ENCODE measurements at regions not wholly inside any gene's neighbourhood (a gene's known extent, or its start where the extent isn't known, plus 50 kb on each side); places are given as distances from the start of the nearest gene placed in this dataset.

DNA sequence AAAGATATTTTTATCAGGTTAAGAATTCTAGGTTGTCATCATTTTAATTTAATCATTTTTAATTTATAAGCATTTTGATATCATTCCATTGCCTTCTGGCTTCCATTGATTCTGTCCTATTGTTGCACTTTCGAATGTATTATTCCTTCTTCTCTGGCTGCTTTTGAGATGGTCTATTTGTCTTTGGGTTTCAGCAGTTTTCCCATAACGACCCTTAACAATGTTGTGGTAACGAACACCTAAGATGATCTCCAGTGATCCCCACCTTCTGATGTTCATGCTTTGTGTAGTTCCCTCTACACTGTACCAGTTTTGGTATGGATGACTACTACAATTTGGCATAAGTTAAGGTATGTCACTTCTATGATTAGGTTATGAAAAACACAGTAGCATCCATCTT is 59.9 kb downstream of the MINAR1 start:
- TF ChIP-seq CREB1 (IDR thresholded peaks at IDR 0.05; ENCODE audit: low read depth) (no peak), NFIC (IDR thresholded peaks at IDR 0.05) (no peak), RAD21 (IDR thresholded peaks at IDR 0.05; ENCODE audit: low read depth) (no peak), TAF1 (IDR thresholded peaks at IDR 0.05; ENCODE audit: low read depth) (no peak), USF1 (IDR thresholded peaks at IDR 0.05) (no peak), FOXM1 (IDR thresholded peaks at IDR 0.05; ENCODE audit: borderline replicate concordance, low read depth) (no peak), TEAD4 (IDR thresholded peaks at IDR 0.05) (no peak), MAX (IDR thresholded peaks at IDR 0.05) (no peak), ZBTB7A (IDR thresholded peaks at IDR 0.05; ENCODE audit: low read depth) (no peak), EGR1 (IDR thresholded peaks at IDR 0.05) (no peak), REST (IDR thresholded peaks at IDR 0.05; ENCODE audit: low read depth) (no peak), TCF12 (IDR thresholded peaks at IDR 0.05; ENCODE audit: low read depth) (no peak), YY1 (IDR thresholded peaks at IDR 0.05; ENCODE audit: low read depth) (no peak), EP300 (IDR thresholded peaks at IDR 0.05; ENCODE audit: borderline replicate concordance) (no peak), CEBPB (IDR thresholded peaks at IDR 0.05) (no peak)

GRCh38 chr15:79494384-79494909 is 62.3 kb downstream of the MINAR1 start:
- no peak for TF ChIP-seq FOXM1 (IDR thresholded peaks at IDR 0.05; ENCODE audit: borderline replicate concordance, low read depth)
- no peak for TF ChIP-seq NFIC (IDR thresholded peaks at IDR 0.05)
- no peak for TF ChIP-seq EP300 (IDR thresholded peaks at IDR 0.05; ENCODE audit: borderline replicate concordance)
- TF ChIP-seq REST (IDR thresholded peaks at IDR 0.05; ENCODE audit: low read depth) = no peak
- TF ChIP-seq ZBTB7A (IDR thresholded peaks at IDR 0.05; ENCODE audit: low read depth) = no peak
- TF ChIP-seq USF1 (IDR thresholded peaks at IDR 0.05) = no peak
- TF ChIP-seq TCF12 (IDR thresholded peaks at IDR 0.05; ENCODE audit: low read depth) = no peak
- no peak for TF ChIP-seq RAD21 (IDR thresholded peaks at IDR 0.05; ENCODE audit: low read depth)
- no peak for TF ChIP-seq EGR1 (IDR thresholded peaks at IDR 0.05)
- no peak for TF ChIP-seq CEBPB (IDR thresholded peaks at IDR 0.05)
- no peak for TF ChIP-seq CREB1 (IDR thresholded peaks at IDR 0.05; ENCODE audit: low read depth)
- TF ChIP-seq TEAD4 (IDR thresholded peaks at IDR 0.05) = no peak

GRCh38 chr15:79494963-79495755 is 63.0 kb downstream of the MINAR1 start:
- TF ChIP-seq MAX (IDR thresholded peaks at IDR 0.05) = no peak
- TF ChIP-seq RAD21 (IDR thresholded peaks at IDR 0.05; ENCODE audit: low read depth) = no peak
- no peak for TF ChIP-seq YY1 (IDR thresholded peaks at IDR 0.05; ENCODE audit: low read depth)
- no peak for TF ChIP-seq CEBPB (IDR thresholded peaks at IDR 0.05)
- no peak for TF ChIP-seq TCF12 (IDR thresholded peaks at IDR 0.05; ENCODE audit: low read depth)
- TF ChIP-seq EP300 (IDR thresholded peaks at IDR 0.05; ENCODE audit: borderline replicate concordance) = no peak
- no peak for TF ChIP-seq TAF1 (IDR thresholded peaks at IDR 0.05; ENCODE audit: low read depth)
- TF ChIP-seq ZBTB7A (IDR thresholded peaks at IDR 0.05; ENCODE audit: low read depth) = no peak
- no peak for TF ChIP-seq TEAD4 (IDR thresholded peaks at IDR 0.05)
- TF ChIP-seq FOXM1 (IDR thresholded peaks at IDR 0.05; ENCODE audit: borderline replicate concordance, low read depth) = no peak
- no peak for TF ChIP-seq EGR1 (IDR thresholded peaks at IDR 0.05)
- no peak for TF ChIP-seq NFIC (IDR thresholded peaks at IDR 0.05)
- no peak for TF ChIP-seq CREB1 (IDR thresholded peaks at IDR 0.05; ENCODE audit: low read depth)
- no peak for TF ChIP-seq REST (IDR thresholded peaks at IDR 0.05; ENCODE audit: low read depth)

DNA sequence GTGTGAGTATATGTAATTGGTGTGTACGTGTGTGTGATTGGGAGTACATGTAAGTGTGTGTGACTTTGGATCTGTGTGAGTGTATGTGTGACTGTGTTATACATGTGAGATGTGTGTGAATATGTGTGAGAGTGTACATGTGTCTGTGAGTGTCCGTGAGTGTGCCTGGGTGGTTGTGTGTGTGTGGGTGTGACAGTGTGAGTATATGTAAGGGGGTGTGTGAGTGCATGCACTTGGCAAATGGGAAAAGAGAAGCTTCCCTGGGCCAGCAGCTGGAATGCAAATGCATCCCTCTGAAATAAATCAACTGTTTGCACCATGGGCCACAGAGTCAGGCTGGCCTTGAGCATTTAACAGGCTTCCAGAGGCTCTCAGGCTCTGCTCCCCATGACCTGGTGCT is 63.6 kb downstream of the MINAR1 start:
- TF ChIP-seq ZBTB7A (IDR thresholded peaks at IDR 0.05; ENCODE audit: low read depth) = no peak
- no peak for TF ChIP-seq CREB1 (IDR thresholded peaks at IDR 0.05; ENCODE audit: low read depth)
- no peak for TF ChIP-seq FOXM1 (IDR thresholded peaks at IDR 0.05; ENCODE audit: borderline replicate concordance, low read depth)
- TF ChIP-seq MAX (IDR thresholded peaks at IDR 0.05) = no peak
- no peak for TF ChIP-seq RAD21 (IDR thresholded peaks at IDR 0.05; ENCODE audit: low read depth)
- TF ChIP-seq TAF1 (IDR thresholded peaks at IDR 0.05; ENCODE audit: low read depth) = no peak
- no peak for TF ChIP-seq EP300 (IDR thresholded peaks at IDR 0.05; ENCODE audit: borderline replicate concordance)
- no peak for TF ChIP-seq YY1 (IDR thresholded peaks at IDR 0.05; ENCODE audit: low read depth)
- no peak for TF ChIP-seq NFIC (IDR thresholded peaks at IDR 0.05)
- no peak for TF ChIP-seq CEBPB (IDR thresholded peaks at IDR 0.05)
- TF ChIP-seq USF1 (IDR thresholded peaks at IDR 0.05) = no peak

All from Ishikawa (cell line).